ENCODE measurements at regions not wholly inside any gene's neighbourhood (a gene's known extent, or its start where the extent isn't known, plus 50 kb on each side); places are given as distances from the start of the nearest gene placed in this dataset.
"Not testable (repeated sequence)": the region's sequence is repeated elsewhere in the genome, so short reads cannot be mapped to it uniquely, and the experiment has no call there.

GRCh38 chr14:84998216-84998615 is 531.7 kb upstream of the FLRT2 start:
- Histone ChIP-seq H3K27ac (ENCODE audit: low read length) (no peak overlapping the region), H3K36me3 (ENCODE audit: insufficient read depth, low read length) (no peaks in the 10 kb centered on the region), H3K9me2 (replicated peaks; ENCODE audit: insufficient read depth, low read length) (no peaks in the 10 kb centered on the region), H3K79me2 (ENCODE audit: low read length) (no peaks in the 10 kb centered on the region), H3K4me2 (ENCODE audit: low read depth, low read length, poor library complexity, severe bottlenecking) (no peak overlapping the region), H2AFZ (ENCODE audit: low read length) (no peak overlapping the region), H4K20me1 (ENCODE audit: insufficient read depth, low read depth, low read length) (no peaks in the 10 kb centered on the region), H3K9ac (ENCODE audit: low read length) (no peak overlapping the region), H3K9me3 (ENCODE audit: low read length) (peaks cover 44% of the 10 kb centered on the region), H3K4me1 (ENCODE audit: low read length) (no peaks in the 10 kb centered on the region), H3K4me3 (ENCODE audit: low read length) (no peak overlapping the region), H3K27me3 (ENCODE audit: low read length) (no peaks in the 10 kb centered on the region)
- DNase-seq = no peak

GRCh38 chr14:85002846-85003245 is 527.1 kb upstream of the FLRT2 start:
- H3K36me3 ChIP-seq (ENCODE audit: insufficient read depth, low read length) = no peaks in the 10 kb centered on the region
- H3K27me3 ChIP-seq (ENCODE audit: low read length) = 0 out of 2 replicates have a peak, but pooled peaks cover 3% of the 10 kb centered on the region
- no peak for DNase-seq
- no peaks in the 10 kb centered on the region for H3K79me2 ChIP-seq (ENCODE audit: low read length)
- H3K4me3 ChIP-seq (ENCODE audit: low read length) = no peak overlapping the region
- no peak overlapping the region for H3K9ac ChIP-seq (ENCODE audit: low read length)
- H3K4me2 ChIP-seq (ENCODE audit: low read depth, low read length, poor library complexity, severe bottlenecking) = no peak overlapping the region
- H3K9me2 ChIP-seq (replicated peaks; ENCODE audit: insufficient read depth, low read length) = 0 out of 2 replicates have a peak, but pooled peaks cover 4% of the 10 kb centered on the region
- H3K4me1 ChIP-seq (ENCODE audit: low read length) = no peaks in the 10 kb centered on the region
- H3K27ac ChIP-seq (ENCODE audit: low read length) = no peak overlapping the region
- peaks cover 25% of the 10 kb centered on the region for H3K9me3 ChIP-seq (ENCODE audit: low read length)
- no peaks in the 10 kb centered on the region for H4K20me1 ChIP-seq (ENCODE audit: insufficient read depth, low read depth, low read length)
- no peak overlapping the region for H2AFZ ChIP-seq (ENCODE audit: low read length)

GRCh38 chr14:85003805-85004204 is 526.1 kb upstream of the FLRT2 start:
- Histone ChIP-seq H3K4me2 (ENCODE audit: low read depth, low read length, poor library complexity, severe bottlenecking) (no peak overlapping the region), H3K27ac (ENCODE audit: low read length) (no peak overlapping the region), H3K27me3 (ENCODE audit: low read length) (0 out of 2 replicates have a peak, but pooled peaks cover 3% of the 10 kb centered on the region), H3K9me3 (ENCODE audit: low read length) (peaks cover 20% of the 10 kb centered on the region), H3K36me3 (ENCODE audit: insufficient read depth, low read length) (no peaks in the 10 kb centered on the region), H3K79me2 (ENCODE audit: low read length) (no peaks in the 10 kb centered on the region), H3K9me2 (replicated peaks; ENCODE audit: insufficient read depth, low read length) (0 out of 2 replicates have a peak, but pooled peaks cover 4% of the 10 kb centered on the region), H3K4me1 (ENCODE audit: low read length) (no peaks in the 10 kb centered on the region), H2AFZ (ENCODE audit: low read length) (no peak overlapping the region), H3K4me3 (ENCODE audit: low read length) (no peak overlapping the region), H3K9ac (ENCODE audit: low read length) (no peak overlapping the region), H4K20me1 (ENCODE audit: insufficient read depth, low read depth, low read length) (no peaks in the 10 kb centered on the region)
- DNase-seq = no peak

GRCh38 chr14:85009506-85009905 is 520.4 kb upstream of the FLRT2 start:
- Histone ChIP-seq H3K4me1 (ENCODE audit: low read length) (no peaks in the 10 kb centered on the region), H3K36me3 (ENCODE audit: insufficient read depth, low read length) (no peaks in the 10 kb centered on the region), H3K9ac (ENCODE audit: low read length) (no peak overlapping the region), H3K79me2 (ENCODE audit: low read length) (no peaks in the 10 kb centered on the region), H3K4me2 (ENCODE audit: low read depth, low read length, poor library complexity, severe bottlenecking) (no peak overlapping the region), H3K9me3 (ENCODE audit: low read length) (peaks cover 20% of the 10 kb centered on the region), H3K27ac (ENCODE audit: low read length) (no peak overlapping the region), H3K27me3 (ENCODE audit: low read length) (0 out of 2 replicates have a peak, but pooled peaks cover 3% of the 10 kb centered on the region), H4K20me1 (ENCODE audit: insufficient read depth, low read depth, low read length) (no peaks in the 10 kb centered on the region), H3K9me2 (replicated peaks; ENCODE audit: insufficient read depth, low read length) (0 out of 2 replicates have a peak, but pooled peaks cover 7% of the 10 kb centered on the region), H2AFZ (ENCODE audit: low read length) (no peak overlapping the region), H3K4me3 (ENCODE audit: low read length) (no peak overlapping the region)
- no peak for DNase-seq

GRCh38 chr14:85010186-85010585 is 519.8 kb upstream of the FLRT2 start:
- Histone ChIP-seq H2AFZ (ENCODE audit: low read length) (no peak overlapping the region), H3K4me2 (ENCODE audit: low read depth, low read length, poor library complexity, severe bottlenecking) (no peak overlapping the region), H3K9me3 (ENCODE audit: low read length) (peaks cover 20% of the 10 kb centered on the region), H3K27me3 (ENCODE audit: low read length) (0 out of 2 replicates have a peak, but pooled peaks cover 3% of the 10 kb centered on the region), H3K27ac (ENCODE audit: low read length) (no peak overlapping the region), H3K9ac (ENCODE audit: low read length) (no peak overlapping the region), H4K20me1 (ENCODE audit: insufficient read depth, low read depth, low read length) (no peaks in the 10 kb centered on the region), H3K36me3 (ENCODE audit: insufficient read depth, low read length) (no peaks in the 10 kb centered on the region), H3K4me3 (ENCODE audit: low read length) (no peak overlapping the region), H3K4me1 (ENCODE audit: low read length) (no peaks in the 10 kb centered on the region), H3K9me2 (replicated peaks; ENCODE audit: insufficient read depth, low read length) (0 out of 2 replicates have a peak, but pooled peaks cover 7% of the 10 kb centered on the region), H3K79me2 (ENCODE audit: low read length) (no peaks in the 10 kb centered on the region)
- no peak for DNase-seq

- H3K9me3 ChIP-seq (ENCODE audit: low read length) = peaks cover 7% of the 10 kb centered on the region; the same call in 1 of the 2 replicates
- H4K20me1 ChIP-seq (ENCODE audit: insufficient read depth, low read depth, low read length) = no peaks in the 10 kb centered on the region
- H3K79me2 ChIP-seq (ENCODE audit: low read length) = no peaks in the 10 kb centered on the region
- no peaks in the 10 kb centered on the region for H3K4me1 ChIP-seq (ENCODE audit: low read length)
- no peaks in the 10 kb centered on the region for H3K27me3 ChIP-seq (ENCODE audit: low read length)
- no peak overlapping the region for H3K4me2 ChIP-seq (ENCODE audit: low read depth, low read length, poor library complexity, severe bottlenecking)
- H2AFZ ChIP-seq (ENCODE audit: low read length) = no peak overlapping the region
- H3K9me2 ChIP-seq (replicated peaks; ENCODE audit: insufficient read depth, low read length) = no peaks in the 10 kb centered on the region
- H3K27ac ChIP-seq (ENCODE audit: low read length) = no peak overlapping the region
- H3K36me3 ChIP-seq (ENCODE audit: insufficient read depth, low read length) = no peaks in the 10 kb centered on the region
- no peak for DNase-seq
- no peak overlapping the region for H3K4me3 ChIP-seq (ENCODE audit: low read length)
- no peak overlapping the region for H3K9ac ChIP-seq (ENCODE audit: low read length)
Measured at GRCh38 chr14:85016496-85016895, 513.4 kb upstream of the FLRT2 start.

- not testable (repeated sequence) for H3K36me3 ChIP-seq (ENCODE audit: insufficient read depth, low read length); H3K27ac ChIP-seq (ENCODE audit: low read length); H3K4me3 ChIP-seq (ENCODE audit: low read length); H3K9ac ChIP-seq (ENCODE audit: low read length); H4K20me1 ChIP-seq (ENCODE audit: insufficient read depth, low read depth, low read length); H3K9me3 ChIP-seq (ENCODE audit: low read length); H3K9me2 ChIP-seq (replicated peaks; ENCODE audit: insufficient read depth, low read length); H3K4me1 ChIP-seq (ENCODE audit: low read length); H3K79me2 ChIP-seq (ENCODE audit: low read length); H3K27me3 ChIP-seq (ENCODE audit: low read length); H2AFZ ChIP-seq (ENCODE audit: low read length); H3K4me2 ChIP-seq (ENCODE audit: low read depth, low read length, poor library complexity, severe bottlenecking); DNase-seq
Measured at GRCh38 chr14:85023866-85024265, 506.1 kb upstream of the FLRT2 start.

GRCh38 chr14:85024931-85025330 is 505.0 kb upstream of the FLRT2 start:
- no peaks in the 10 kb centered on the region for H3K4me1 ChIP-seq (ENCODE audit: low read length)
- no peak overlapping the region for H3K4me3 ChIP-seq (ENCODE audit: low read length)
- H2AFZ ChIP-seq (ENCODE audit: low read length) = no peak overlapping the region
- no peak overlapping the region for H3K9ac ChIP-seq (ENCODE audit: low read length)
- no peaks in the 10 kb centered on the region for H3K9me2 ChIP-seq (replicated peaks; ENCODE audit: insufficient read depth, low read length)
- H4K20me1 ChIP-seq (ENCODE audit: insufficient read depth, low read depth, low read length) = no peaks in the 10 kb centered on the region
- H3K4me2 ChIP-seq (ENCODE audit: low read depth, low read length, poor library complexity, severe bottlenecking) = no peak overlapping the region
- no peak for DNase-seq
- no peak overlapping the region for H3K27ac ChIP-seq (ENCODE audit: low read length)
- no peaks in the 10 kb centered on the region for H3K79me2 ChIP-seq (ENCODE audit: low read length)
- H3K36me3 ChIP-seq (ENCODE audit: insufficient read depth, low read length) = no peaks in the 10 kb centered on the region
- H3K27me3 ChIP-seq (ENCODE audit: low read length) = 0 out of 2 replicates have a peak, but pooled peaks cover 3% of the 10 kb centered on the region
- peaks cover 4% of the 10 kb centered on the region; the same call in 1 of the 2 replicates for H3K9me3 ChIP-seq (ENCODE audit: low read length)
